ENCODE measurements at regions not wholly inside any gene's neighbourhood (a gene's known extent, or its start where the extent isn't known, plus 50 kb on each side); places are given as distances from the start of the nearest gene placed in this dataset.

DNA sequence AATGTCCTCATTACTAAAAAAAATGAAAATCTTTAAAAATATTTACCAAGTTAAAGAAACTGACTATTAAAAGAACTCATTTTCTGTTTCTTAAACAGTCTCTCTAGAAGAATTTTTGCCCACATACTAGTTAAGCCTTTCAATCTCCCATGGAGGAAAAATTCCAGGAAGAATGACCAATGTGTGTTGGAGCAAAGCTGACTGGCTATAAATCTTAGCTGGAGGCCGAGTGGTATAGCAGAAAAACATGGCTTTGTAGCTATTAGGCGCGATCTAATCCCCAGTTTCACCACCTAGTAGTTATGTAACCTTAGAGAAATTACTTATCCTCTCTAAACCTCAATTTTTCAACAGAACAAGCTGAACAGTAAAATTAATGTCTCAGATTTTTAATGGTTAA lies 135.5 kb upstream of the PRLR start:
- H3K9me3 ChIP-seq: no peaks in the 10 kb centered on the region
- H3K9ac ChIP-seq (ENCODE audit: low read depth in 2 of 2, low read length in 2 of 2): no peak overlapping the region
- H3K36me3 ChIP-seq: no peaks in the 10 kb centered on the region
- no peaks in the 10 kb centered on the region for H3K4me1 ChIP-seq
- DNase-seq: no peak
- intact Hi-C loops (cut with DNase I): no loop called here
- TF ChIP-seq, protein P1, sequence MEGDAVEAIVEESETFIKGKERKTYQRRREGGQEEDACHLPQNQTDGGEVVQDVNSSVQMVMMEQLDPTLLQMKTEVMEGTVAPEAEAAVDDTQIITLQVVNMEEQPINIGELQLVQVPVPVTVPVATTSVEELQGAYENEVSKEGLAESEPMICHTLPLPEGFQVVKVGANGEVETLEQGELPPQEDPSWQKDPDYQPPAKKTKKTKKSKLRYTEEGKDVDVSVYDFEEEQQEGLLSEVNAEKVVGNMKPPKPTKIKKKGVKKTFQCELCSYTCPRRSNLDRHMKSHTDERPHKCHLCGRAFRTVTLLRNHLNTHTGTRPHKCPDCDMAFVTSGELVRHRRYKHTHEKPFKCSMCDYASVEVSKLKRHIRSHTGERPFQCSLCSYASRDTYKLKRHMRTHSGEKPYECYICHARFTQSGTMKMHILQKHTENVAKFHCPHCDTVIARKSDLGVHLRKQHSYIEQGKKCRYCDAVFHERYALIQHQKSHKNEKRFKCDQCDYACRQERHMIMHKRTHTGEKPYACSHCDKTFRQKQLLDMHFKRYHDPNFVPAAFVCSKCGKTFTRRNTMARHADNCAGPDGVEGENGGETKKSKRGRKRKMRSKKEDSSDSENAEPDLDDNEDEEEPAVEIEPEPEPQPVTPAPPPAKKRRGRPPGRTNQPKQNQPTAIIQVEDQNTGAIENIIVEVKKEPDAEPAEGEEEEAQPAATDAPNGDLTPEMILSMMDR (IDR thresholded peaks at IDR 0.05): no peak
- no peaks in the 10 kb centered on the region for H3K27me3 ChIP-seq
- no peak overlapping the region for H3K27ac ChIP-seq
- no peak overlapping the region for H3K4me3 ChIP-seq

DNA sequence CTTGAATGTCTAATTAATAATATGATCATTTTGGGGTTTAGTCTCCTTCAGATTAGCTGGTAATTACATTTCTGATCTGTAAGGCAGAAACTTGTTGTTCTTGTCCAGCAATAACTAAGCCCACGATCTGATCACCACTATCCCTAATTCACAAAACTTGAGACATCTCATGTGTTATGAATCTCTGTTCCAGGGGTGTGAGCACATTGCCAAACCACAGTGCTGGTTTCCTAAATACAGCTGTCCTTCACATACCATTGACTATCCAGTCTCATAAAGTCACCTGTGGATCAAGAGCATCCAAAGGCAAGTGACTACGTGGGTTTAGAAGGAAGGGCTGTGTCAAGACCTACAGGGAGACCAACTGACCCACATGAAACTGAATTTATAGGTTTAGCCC lies 134.1 kb upstream of the PRLR start:
- no peaks in the 10 kb centered on the region for H3K27me3 ChIP-seq
- DNase-seq: no peak
- H3K9me3 ChIP-seq: no peaks in the 10 kb centered on the region
- H3K4me3 ChIP-seq: no peak overlapping the region
- no peak overlapping the region for H3K9ac ChIP-seq (ENCODE audit: low read depth in 2 of 2, low read length in 2 of 2)
- intact Hi-C loops (cut with DNase I): no loop called here
- no peak overlapping the region for H3K27ac ChIP-seq
- H3K4me1 ChIP-seq: no peaks in the 10 kb centered on the region
- H3K36me3 ChIP-seq: no peaks in the 10 kb centered on the region
- TF ChIP-seq, protein P1 (IDR thresholded peaks at IDR 0.05): no peak

DNA sequence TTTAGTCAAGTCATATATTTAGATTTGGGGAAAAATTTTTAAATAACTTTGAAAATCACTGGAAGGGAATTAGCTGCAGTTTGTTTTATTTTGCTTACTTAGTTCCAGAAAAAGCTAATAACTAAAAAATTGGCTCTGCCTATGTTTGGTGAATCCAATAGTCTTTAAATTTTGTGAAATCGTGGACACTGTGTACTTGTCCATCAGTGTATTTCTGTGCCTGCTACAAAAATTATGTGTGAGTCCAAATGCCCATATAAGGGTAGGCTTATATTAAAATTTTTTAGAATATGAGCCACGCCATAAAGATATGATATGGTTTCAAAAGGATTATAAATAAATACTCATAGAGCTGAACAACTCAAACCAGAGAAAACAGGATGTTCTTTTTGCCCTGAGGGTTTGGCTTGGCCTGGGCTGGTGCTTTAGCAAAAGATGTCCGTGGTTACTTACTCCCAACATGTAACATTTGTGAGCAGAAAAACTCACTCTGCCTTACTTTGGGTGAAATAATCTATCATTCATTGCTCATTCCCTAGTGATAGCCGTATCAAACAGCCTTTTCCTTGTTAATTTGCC lies 133.2 kb upstream of the PRLR start:
- Histone ChIP-seq H3K4me1 (no peaks in the 10 kb centered on the region), H3K36me3 (no peaks in the 10 kb centered on the region), H3K4me3 (no peak overlapping the region), H3K9me3 (no peaks in the 10 kb centered on the region), H3K9ac (ENCODE audit: low read depth in 2 of 2, low read length in 2 of 2) (no peak overlapping the region), H3K27ac (no peak overlapping the region), H3K27me3 (no peaks in the 10 kb centered on the region)
- TF ChIP-seq, protein P1 (IDR thresholded peaks at IDR 0.05): no peak
- DNase-seq: no peak
- intact Hi-C loops (cut with DNase I): no loop called here

DNA sequence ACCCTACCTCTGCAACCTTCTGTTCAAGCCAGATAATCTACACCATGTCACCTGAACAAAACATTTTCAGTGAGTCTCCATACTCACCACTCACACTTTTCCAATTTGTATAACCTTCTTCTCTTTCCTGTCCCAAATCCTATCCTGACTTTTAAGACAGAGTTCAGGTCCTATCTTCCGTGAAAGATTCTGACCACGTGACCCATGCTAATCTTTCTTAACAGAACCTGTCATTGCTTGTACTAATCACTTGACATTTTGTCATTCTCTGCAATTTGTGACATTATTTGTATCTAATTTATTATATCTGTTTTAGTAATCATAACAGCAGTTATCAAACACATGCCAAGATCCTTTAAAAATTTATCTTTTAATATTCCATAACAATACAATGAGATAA lies 132.5 kb upstream of the PRLR start:
- Histone ChIP-seq H3K9me3 (no peaks in the 10 kb centered on the region), H3K9ac (ENCODE audit: low read depth in 2 of 2, low read length in 2 of 2) (no peak overlapping the region), H3K27ac (no peak overlapping the region), H3K4me1 (no peaks in the 10 kb centered on the region), H3K27me3 (no peaks in the 10 kb centered on the region), H3K36me3 (no peaks in the 10 kb centered on the region), H3K4me3 (no peak overlapping the region)
- TF ChIP-seq, protein P1 (IDR thresholded peaks at IDR 0.05): no peak
- DNase-seq: no peak
- intact Hi-C loops (cut with DNase I): no loop called here

DNA sequence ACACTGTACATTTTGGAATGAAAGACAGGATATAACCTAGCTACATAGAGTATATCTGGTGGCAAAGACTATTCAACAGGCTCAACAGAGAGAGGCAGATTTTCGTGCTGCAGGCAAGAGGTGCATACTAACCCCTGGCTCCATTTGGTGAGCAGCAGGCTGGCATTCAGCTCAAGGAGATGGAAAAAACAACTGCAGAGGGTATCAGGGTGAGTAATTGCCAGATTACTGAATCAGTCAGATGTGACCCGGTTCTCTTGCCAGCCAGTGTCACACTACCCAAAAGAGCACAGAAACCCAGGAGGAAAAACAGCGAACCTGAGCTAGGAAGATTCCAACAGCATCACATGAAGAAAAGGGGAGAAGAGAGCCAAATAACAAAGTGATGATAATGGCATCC lies 130.4 kb upstream of the PRLR start:
- intact Hi-C loops (cut with DNase I): no loop called here

More for the DNA sequence above, 130.4 kb upstream of the PRLR start:
- no peaks in the 10 kb centered on the region for H3K27me3 ChIP-seq
- H3K36me3 ChIP-seq: no peaks in the 10 kb centered on the region
- H3K9ac ChIP-seq (ENCODE audit: low read depth in 2 of 2, low read length in 2 of 2): no peak overlapping the region
- TF ChIP-seq, protein P1 (IDR thresholded peaks at IDR 0.05): no peak
- no peaks in the 10 kb centered on the region for H3K4me1 ChIP-seq
- H3K9me3 ChIP-seq: no peaks in the 10 kb centered on the region
- DNase-seq: no peak
- no peak overlapping the region for H3K27ac ChIP-seq
- no peak overlapping the region for H3K4me3 ChIP-seq

Data from colonic mucosa (tissue), 4 donors.